MM.1S (cell line): ENCODE measurements at regions not wholly inside any gene's neighbourhood (a gene's known extent, or its start where the extent isn't known, plus 50 kb on each side); places are given as distances from the start of the nearest gene placed in this dataset.

Experiments used
- DNase-seq: peaks from one replicate; pipeline ENCODE4 v3.0.0-alpha.2; 2015
- H2AFZ ChIP-seq: fragments of 300-600 bp; sonication (generic); 2 replicates; pipeline ENCODE4 v1.6.0; 2016; ENCODE audit warnings: antibody characterized with exemption, low read length
- H3F3A ChIP-seq: fragments of 300-600 bp; sonication (generic); 2 replicates; pipeline ENCODE4 v1.6.1; 2016; ENCODE audit warnings: mild to moderate bottlenecking, antibody characterized with exemption, low read length, moderate library complexity, mixed read lengths; ENCODE audit not compliant: insufficient read depth
- H3K27ac ChIP-seq: fragments of 300-600 bp; sonication (generic); 2 replicates; pipeline ENCODE4 v1.5.1; 2016; ENCODE audit warnings: mild to moderate bottlenecking, low read length
- H3K27me3 ChIP-seq: fragments of 300-600 bp; sonication (generic); replicated peaks from 2 replicates; pipeline ENCODE4 v1.6.0; 2016; ENCODE audit warnings: low read length; ENCODE audit not compliant: insufficient read depth
- H3K36me3 ChIP-seq: fragments of 300-600 bp; sonication (generic); replicated peaks from 2 replicates; pipeline ENCODE4 v1.6.1; 2016; ENCODE audit warnings: mild to moderate bottlenecking, low read length, mixed read lengths; ENCODE audit not compliant: insufficient read depth
- H3K4me1 ChIP-seq: fragments of 300-600 bp; sonication (generic); 2 replicates; pipeline ENCODE4 v1.6.1; 2016; ENCODE audit warnings: low read length, mixed read lengths
- H3K4me2 ChIP-seq: fragments of 300-600 bp; sonication (generic); 2 replicates; pipeline ENCODE4 v1.6.0; 2016; ENCODE audit warnings: low read depth, low read length
- H3K4me3 ChIP-seq: fragments of 300-600 bp; sonication (generic); 2 replicates; pipeline ENCODE4 v1.5.1; 2016; ENCODE audit warnings: low read length, mixed read lengths
- H3K79me2 ChIP-seq: fragments of 300-600 bp; sonication (generic); 2 replicates; pipeline ENCODE4 v1.6.1; 2016; ENCODE audit warnings: mixed run types, low read length, mixed read lengths
- H3K9ac ChIP-seq: fragments of 300-600 bp; sonication (generic); 2 replicates; pipeline ENCODE4 v1.6.1; 2016; ENCODE audit warnings: low read length, mixed read lengths
- H3K9me2 ChIP-seq: fragments of 300-600 bp; sonication (generic); replicated peaks from 2 replicates; pipeline ENCODE4 v1.6.1; 2016; ENCODE audit warnings: mild to moderate bottlenecking, low read length, mixed read lengths; ENCODE audit not compliant: insufficient read depth
- H3K9me3 ChIP-seq: fragments of 300-600 bp; sonication (generic); replicated peaks from 2 replicates; pipeline ENCODE4 v1.6.1; 2016; ENCODE audit warnings: mild to moderate bottlenecking, low read length, mixed read lengths; ENCODE audit not compliant: insufficient read depth
- H4K20me1 ChIP-seq: fragments of 300-600 bp; sonication (generic); 2 replicates; pipeline ENCODE4 v1.6.1; 2016; ENCODE audit warnings: mild to moderate bottlenecking, low read length, moderate library complexity, mixed read lengths; ENCODE audit not compliant: insufficient read depth
- CTCF ChIP-seq: fragments of 300-600 bp; sonication (generic); IDR thresholded peaks from 2 replicates; pipeline ENCODE4 v1.5.1; 2016; ENCODE audit warnings: antibody characterized with exemption, low read length, mixed read lengths
- EZH2 ChIP-seq: fragments of 300-600 bp; sonication (generic); optimal IDR thresholded peaks from 2 replicates; pipeline ENCODE3; 2017; ENCODE audit warnings: low read depth, mild to moderate bottlenecking, antibody characterized with exemption, low read length, mixed read lengths
- EZH2phosphoT487 ChIP-seq: fragments of 300-600 bp; sonication (generic); IDR thresholded peaks from 2 replicates; pipeline ENCODE4 v1.6.1; 2018; ENCODE audit warnings: antibody characterized with exemption, low read length

- Histone ChIP-seq H4K20me1 (no peaks in the 10 kb centered on the region), H3F3A (no peaks in the 10 kb centered on the region), H2AFZ (no peak overlapping the region), H3K9me3 (no peaks in the 10 kb centered on the region), H3K27ac (no peak overlapping the region), H3K9ac (no peak overlapping the region), H3K79me2 (no peaks in the 10 kb centered on the region), H3K36me3 (no peaks in the 10 kb centered on the region), H3K4me3 (no peak overlapping the region), H3K4me1 (no peaks in the 10 kb centered on the region), H3K4me2 (no peak overlapping the region), H3K9me2 (no peaks in the 10 kb centered on the region), H3K27me3 (no peaks in the 10 kb centered on the region)
- TF ChIP-seq CTCF (no peak), EZH2 (no peak), EZH2phosphoT487 (no peak)
- DNase-seq, result no peak
These were observed 276.5 kb upstream of the ZC3H15 start for GRCh38 chr2:186209532-186209931.

GRCh38 chr2:186220409-186220808, 265.7 kb upstream of the ZC3H15 start:
- no peaks in the 10 kb centered on the region for H3F3A ChIP-seq
- DNase-seq, result no peak
- no peak overlapping the region for H3K4me3 ChIP-seq
- H3K9ac ChIP-seq, result no peak overlapping the region
- H3K4me2 ChIP-seq, result no peak overlapping the region
- no peak overlapping the region for H3K27ac ChIP-seq
- no peaks in the 10 kb centered on the region for H3K79me2 ChIP-seq
- no peaks in the 10 kb centered on the region for H3K27me3 ChIP-seq
- H3K9me3 ChIP-seq, result no peaks in the 10 kb centered on the region
- H3K4me1 ChIP-seq, result no peaks in the 10 kb centered on the region
- no peaks in the 10 kb centered on the region for H3K36me3 ChIP-seq
- TF ChIP-seq EZH2 (no peak), EZH2phosphoT487 (no peak), CTCF (no peak)
- no peaks in the 10 kb centered on the region for H4K20me1 ChIP-seq
- no peak overlapping the region for H2AFZ ChIP-seq
- H3K9me2 ChIP-seq, result 0 out of 2 replicates have a peak, but pooled peaks cover 3% of the 10 kb centered on the region

GRCh38 chr2:186229265-186229664, 256.8 kb upstream of the ZC3H15 start:
- Histone ChIP-seq H3K79me2 (no peaks in the 10 kb centered on the region), H3F3A (no peaks in the 10 kb centered on the region)

More at GRCh38 chr2:186229265-186229664, 256.8 kb upstream of the ZC3H15 start:
- Histone ChIP-seq H3K9ac (no peak overlapping the region), H3K4me2 (no peak overlapping the region), H3K9me3 (no peaks in the 10 kb centered on the region), H3K36me3 (no peaks in the 10 kb centered on the region), H3K4me3 (no peak overlapping the region), H3K27ac (no peak overlapping the region), H3K9me2 (no peaks in the 10 kb centered on the region), H3K4me1 (no peaks in the 10 kb centered on the region), H2AFZ (no peak overlapping the region), H4K20me1 (no peaks in the 10 kb centered on the region), H3K27me3 (no peaks in the 10 kb centered on the region)
- no peak for DNase-seq
- TF ChIP-seq EZH2, result no peak
- TF ChIP-seq CTCF, result no peak
- TF ChIP-seq EZH2phosphoT487, result no peak
